Glutamatergic neuron (in vitro differentiated cells): ENCODE measurements at regions not wholly inside any gene's neighbourhood (a gene's known extent, or its start where the extent isn't known, plus 50 kb on each side); places are given as distances from the start of the nearest gene placed in this dataset.

Experiments used
- DNase-seq: peaks from one replicate; pipeline ENCODE4 v3.0.0; 2022
- H3K27ac Mint-ChIP-seq: one replicate; pipeline ENCODE4 v1.8.0; 2020; ENCODE audit warnings: mild to moderate bottlenecking, mixed read lengths, inconsistent platforms; ENCODE audit not compliant: unreplicated experiment
- H3K27me3 Mint-ChIP-seq: one replicate; pipeline ENCODE4 v1.8.0; 2020; ENCODE audit warnings: mild to moderate bottlenecking, moderate library complexity, mixed read lengths, inconsistent platforms; ENCODE audit not compliant: unreplicated experiment
- H3K36me3 Mint-ChIP-seq: one replicate; pipeline ENCODE4 v1.8.0; 2020; ENCODE audit warnings: mild to moderate bottlenecking, mixed read lengths, inconsistent platforms; ENCODE audit not compliant: unreplicated experiment
- H3K4me1 Mint-ChIP-seq: one replicate; pipeline ENCODE4 v1.8.0; 2020; ENCODE audit warnings: mild to moderate bottlenecking, low read depth, mixed read lengths, inconsistent platforms; ENCODE audit not compliant: unreplicated experiment
- H3K4me3 Mint-ChIP-seq: one replicate; pipeline ENCODE4 v1.8.0; 2020; ENCODE audit warnings: mild to moderate bottlenecking, mixed read lengths, inconsistent platforms; ENCODE audit not compliant: unreplicated experiment
- H3K9me3 Mint-ChIP-seq: one replicate; pipeline ENCODE4 v1.8.0; 2020; ENCODE audit warnings: mild to moderate bottlenecking, moderate library complexity, mixed read lengths, inconsistent platforms; ENCODE audit not compliant: unreplicated experiment
- TF ChIP-seq, protein P1 (sequence below): fragments of 200-600 bp; sonication (generic); IDR thresholded peaks from one replicate; pipeline ENCODE4 v1.5.0; 2021; ENCODE audit not compliant: partially characterized antibody, unreplicated experiment

- H3K4me1 Mint-ChIP-seq, result no peaks in the 10 kb centered on the region
- DNase-seq, result no peak
- H3K9me3 Mint-ChIP-seq, result no peaks in the 10 kb centered on the region
- no peak overlapping the region for H3K4me3 Mint-ChIP-seq
- no peaks in the 10 kb centered on the region for H3K36me3 Mint-ChIP-seq
- H3K27me3 Mint-ChIP-seq, result no peaks in the 10 kb centered on the region
- TF ChIP-seq, protein P1, sequence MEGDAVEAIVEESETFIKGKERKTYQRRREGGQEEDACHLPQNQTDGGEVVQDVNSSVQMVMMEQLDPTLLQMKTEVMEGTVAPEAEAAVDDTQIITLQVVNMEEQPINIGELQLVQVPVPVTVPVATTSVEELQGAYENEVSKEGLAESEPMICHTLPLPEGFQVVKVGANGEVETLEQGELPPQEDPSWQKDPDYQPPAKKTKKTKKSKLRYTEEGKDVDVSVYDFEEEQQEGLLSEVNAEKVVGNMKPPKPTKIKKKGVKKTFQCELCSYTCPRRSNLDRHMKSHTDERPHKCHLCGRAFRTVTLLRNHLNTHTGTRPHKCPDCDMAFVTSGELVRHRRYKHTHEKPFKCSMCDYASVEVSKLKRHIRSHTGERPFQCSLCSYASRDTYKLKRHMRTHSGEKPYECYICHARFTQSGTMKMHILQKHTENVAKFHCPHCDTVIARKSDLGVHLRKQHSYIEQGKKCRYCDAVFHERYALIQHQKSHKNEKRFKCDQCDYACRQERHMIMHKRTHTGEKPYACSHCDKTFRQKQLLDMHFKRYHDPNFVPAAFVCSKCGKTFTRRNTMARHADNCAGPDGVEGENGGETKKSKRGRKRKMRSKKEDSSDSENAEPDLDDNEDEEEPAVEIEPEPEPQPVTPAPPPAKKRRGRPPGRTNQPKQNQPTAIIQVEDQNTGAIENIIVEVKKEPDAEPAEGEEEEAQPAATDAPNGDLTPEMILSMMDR, result no peak
- H3K27ac Mint-ChIP-seq, result no peak overlapping the region
Observed at GRCh38 chr10:108275895-108276685, 1111.6 kb upstream of the SORCS1 start.

DNA sequence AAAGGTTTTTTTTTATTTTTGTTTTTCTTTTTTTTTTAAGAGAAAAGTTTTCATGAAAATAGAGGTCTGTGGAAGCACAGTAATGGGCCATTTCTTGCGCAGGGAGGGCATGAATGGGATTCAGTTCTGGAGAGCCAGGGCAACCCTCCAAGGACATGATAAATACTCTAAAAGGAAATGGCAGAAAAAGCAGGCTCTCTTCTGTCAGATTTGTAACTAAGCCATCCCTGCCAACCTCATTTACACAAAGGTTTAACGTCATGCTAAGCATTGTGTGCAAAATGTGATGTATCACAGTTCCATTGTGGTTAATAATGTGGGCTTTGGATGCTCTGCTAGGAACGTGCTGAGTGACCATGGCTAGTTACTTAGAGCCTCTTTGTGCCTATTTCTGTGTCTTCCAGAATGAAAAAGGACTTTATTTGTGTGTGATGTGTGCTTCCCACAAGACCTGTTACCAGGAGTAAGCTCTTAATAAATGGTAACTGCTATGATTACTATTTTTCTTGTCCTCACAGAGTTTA, 1095.9 kb upstream of the SORCS1 start:
- DNase-seq, result no peak
- no peak overlapping the region for H3K4me3 Mint-ChIP-seq
- no peaks in the 10 kb centered on the region for H3K9me3 Mint-ChIP-seq
- TF ChIP-seq, protein P1, result no peak
- no peaks in the 10 kb centered on the region for H3K4me1 Mint-ChIP-seq
- H3K27me3 Mint-ChIP-seq, result no peaks in the 10 kb centered on the region
- no peak overlapping the region for H3K27ac Mint-ChIP-seq
- no peaks in the 10 kb centered on the region for H3K36me3 Mint-ChIP-seq

DNA sequence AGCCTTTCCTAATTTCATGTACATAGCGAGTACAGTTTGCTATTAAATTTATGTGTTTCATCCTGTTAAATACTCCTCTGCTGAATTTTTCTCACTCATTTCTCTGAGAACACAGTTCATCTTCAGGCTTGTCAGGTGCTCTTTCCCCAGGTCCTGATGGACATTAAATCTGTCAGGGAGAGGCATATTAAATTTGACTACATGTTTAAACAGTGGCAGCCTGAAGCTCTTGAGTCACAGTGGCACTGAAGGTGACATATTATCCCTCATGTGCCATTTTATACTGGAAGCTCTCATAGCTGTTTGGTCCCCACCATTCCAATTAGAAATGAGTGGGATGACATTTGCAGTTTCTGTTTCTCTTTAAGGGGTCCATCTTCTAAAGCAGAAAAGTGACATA, 1089.6 kb upstream of the SORCS1 start:
- no peaks in the 10 kb centered on the region for H3K36me3 Mint-ChIP-seq
- DNase-seq, result no peak
- no peak overlapping the region for H3K4me3 Mint-ChIP-seq
- H3K27me3 Mint-ChIP-seq, result no peaks in the 10 kb centered on the region
- H3K4me1 Mint-ChIP-seq, result no peaks in the 10 kb centered on the region
- TF ChIP-seq, protein P1, result no peak
- H3K27ac Mint-ChIP-seq, result no peak overlapping the region
- H3K9me3 Mint-ChIP-seq, result no peaks in the 10 kb centered on the region

GRCh38 chr10:108252771-108253170, 1088.3 kb upstream of the SORCS1 start:
- Mint-ChIP-seq H3K4me1 (no peaks in the 10 kb centered on the region), H3K9me3 (no peaks in the 10 kb centered on the region), H3K36me3 (peaks cover 2% of the 10 kb centered on the region), H3K27me3 (no peaks in the 10 kb centered on the region), H3K4me3 (no peak overlapping the region), H3K27ac (no peak overlapping the region)
- no peak for DNase-seq
- TF ChIP-seq, protein P1, result no peak

DNA sequence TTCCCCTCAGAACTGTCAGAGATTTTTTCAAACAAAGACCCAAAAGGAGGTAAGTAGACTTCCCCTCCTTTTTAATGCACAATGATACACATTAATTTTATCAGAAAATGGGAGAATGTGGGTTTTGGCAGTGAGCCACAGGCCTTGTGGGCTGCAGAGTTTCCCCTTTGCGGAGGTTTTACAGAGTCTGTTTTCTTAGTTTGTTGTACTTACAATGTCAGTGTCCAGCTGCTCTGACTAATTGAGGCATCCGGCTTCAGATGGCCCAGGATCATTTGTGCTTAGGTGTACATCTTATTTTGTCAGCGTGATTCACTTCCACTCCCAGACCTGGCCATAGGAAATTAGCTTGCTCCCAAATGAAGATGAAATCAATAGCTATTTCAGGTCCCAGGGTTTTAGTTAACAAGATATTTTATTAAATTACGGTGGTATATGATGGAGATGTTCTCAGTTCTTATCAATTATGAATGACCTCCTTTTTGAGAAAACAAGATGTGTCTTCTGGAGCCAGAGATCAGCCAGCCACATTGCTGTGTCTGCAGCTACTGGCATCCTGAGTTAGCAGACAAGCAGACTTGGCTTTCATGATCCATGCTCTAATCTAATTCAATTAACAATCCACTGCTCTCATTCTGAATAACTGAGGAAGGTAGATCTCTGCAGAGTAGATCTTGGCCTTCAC, 1086.6 kb upstream of the SORCS1 start:
- Mint-ChIP-seq H3K4me3 (no peak overlapping the region), H3K36me3 (peaks cover 12% of the 10 kb centered on the region), H3K27ac (no peak overlapping the region), H3K9me3 (no peaks in the 10 kb centered on the region), H3K4me1 (no peaks in the 10 kb centered on the region), H3K27me3 (no peaks in the 10 kb centered on the region)
- no peak for DNase-seq
- TF ChIP-seq, protein P1, result no peak
